Astrocyte of the spinal cord (primary cell): ENCODE measurements at regions not wholly inside any gene's neighbourhood (a gene's known extent, or its start where the extent isn't known, plus 50 kb on each side); places are given as distances from the start of the nearest gene placed in this dataset.
"Not testable (repeated sequence)": the region's sequence is repeated elsewhere in the genome, so short reads cannot be mapped to it uniquely, and the experiment has no call there.

Experiments used
- DNase-seq: peaks from one replicate; pipeline ENCODE4 v3.0.0; 2011; ENCODE audit warnings: low read depth, low spot score
- H3K4me3 ChIP-seq: 2 replicates; pipeline ENCODE4 v1.5.1; 2011; ENCODE audit warnings: low read depth, mild to moderate bottlenecking, low read length, moderate library complexity
- in situ Hi-C: cut with HindIII; loops from 2 replicates; pipeline ENCODE4 v1.10.0; 2017; ENCODE audit warnings: low sequenced_read_pairs

DNA sequence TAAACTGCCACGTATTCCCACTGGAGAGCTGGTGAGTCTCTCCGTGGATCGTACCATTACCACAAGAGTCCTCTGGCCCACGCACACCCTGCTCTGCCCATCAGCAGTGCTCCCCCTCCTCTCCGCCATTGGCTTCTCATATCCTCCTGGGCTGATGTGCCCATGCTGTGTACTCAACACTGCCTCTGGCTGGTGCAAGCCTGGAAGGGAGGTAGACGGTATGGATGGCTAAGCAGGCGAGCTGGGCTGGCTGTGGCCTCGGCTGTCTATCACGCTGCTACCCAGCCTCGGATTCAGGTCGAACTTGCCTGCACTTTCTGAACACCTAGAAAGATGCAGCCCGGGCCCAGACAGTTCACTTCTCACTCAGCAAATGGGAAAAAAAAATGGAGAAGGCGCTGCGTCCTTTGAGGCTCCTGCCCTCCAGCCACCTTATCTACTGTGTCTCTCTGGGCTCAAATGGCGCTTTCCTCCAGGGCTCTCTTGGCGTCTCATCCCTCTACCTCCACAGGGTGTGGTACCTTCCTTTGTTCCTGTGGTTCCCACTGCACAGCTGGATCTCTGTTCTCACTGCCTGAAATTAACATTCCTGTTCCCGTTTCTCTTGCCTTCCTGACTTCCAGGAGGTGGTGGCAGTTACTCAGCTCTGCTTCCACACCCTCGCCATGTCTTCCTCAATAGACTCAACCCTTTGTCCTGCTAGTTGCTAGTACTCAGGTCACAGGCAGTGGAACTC lies 262.3 kb upstream of the PLGLB1 start:
- in situ Hi-C loops, DNase-seq, H3K4me3 ChIP-seq: not testable (repeated sequence)

GRCh38 chr2:87284471-87284772 lies 262.8 kb upstream of the PLGLB1 start:
- DNase-seq, in situ Hi-C loops, H3K4me3 ChIP-seq: not testable (repeated sequence)

DNA sequence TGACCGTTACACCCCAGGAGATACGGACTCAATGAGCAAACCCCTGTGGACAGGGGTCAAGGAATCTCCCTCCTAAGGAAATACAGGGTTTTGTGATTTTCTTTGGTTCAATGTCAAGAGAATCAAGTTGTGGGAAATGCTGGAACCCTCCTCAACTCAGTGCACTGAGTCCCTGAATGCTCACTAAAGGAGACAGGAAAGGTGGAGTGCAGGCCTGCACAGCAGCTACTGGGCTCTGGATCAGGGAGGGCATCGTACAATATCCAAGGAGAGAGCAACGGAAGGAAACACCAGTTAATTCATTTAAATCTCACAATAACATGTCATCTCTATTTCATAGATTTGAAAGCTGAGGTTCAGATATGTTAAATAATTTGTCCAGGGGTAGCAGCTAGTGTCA lies 263.5 kb upstream of the PLGLB1 start:
- in situ Hi-C loops, H3K4me3 ChIP-seq, DNase-seq: not testable (repeated sequence)

- in situ Hi-C loops, H3K4me3 ChIP-seq, DNase-seq: not testable (repeated sequence)
Observed at GRCh38 chr2:87290566-87291307, 269.1 kb upstream of the PLGLB1 start.

DNA sequence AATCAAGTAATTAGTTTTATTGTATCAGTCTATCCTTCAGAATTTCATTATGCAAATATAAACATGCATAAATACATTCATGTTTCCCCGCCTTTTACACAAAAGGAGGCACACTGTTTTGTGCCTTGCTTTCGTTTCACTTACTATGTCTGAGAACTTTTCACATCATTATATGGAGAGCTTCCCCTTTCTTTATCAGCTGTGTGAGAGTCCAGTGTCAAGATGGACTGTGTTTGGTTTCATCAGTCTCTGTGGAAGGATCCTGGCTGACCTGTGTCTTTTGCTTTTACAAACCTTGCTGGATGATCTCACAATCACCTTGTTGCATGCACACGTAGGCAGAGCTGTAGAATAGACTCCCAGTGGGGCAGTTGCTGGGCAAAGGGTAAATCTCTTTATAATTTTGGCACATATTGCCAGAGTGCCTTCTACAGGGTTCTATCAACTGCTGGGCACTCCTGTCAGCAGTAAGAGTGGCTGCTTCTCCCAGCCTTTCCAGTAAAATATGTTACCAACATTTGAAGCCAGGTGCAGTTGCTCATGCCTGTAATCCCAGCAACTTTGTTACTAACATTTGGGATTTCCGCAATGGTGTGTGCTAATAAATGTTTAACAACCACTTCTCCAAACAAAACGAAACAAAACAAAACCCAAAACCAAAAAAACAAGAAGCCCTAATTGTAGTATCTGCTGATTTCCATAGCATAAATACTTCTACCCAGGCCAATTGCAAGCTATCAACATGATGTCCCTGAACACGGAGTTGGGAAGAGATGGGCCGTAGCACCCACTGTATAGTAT lies 270.0 kb upstream of the PLGLB1 start:
- DNase-seq, H3K4me3 ChIP-seq, in situ Hi-C loops: not testable (repeated sequence)

GRCh38 chr2:87293931-87294594 lies 272.4 kb upstream of the PLGLB1 start:
- H3K4me3 ChIP-seq, DNase-seq, in situ Hi-C loops: not testable (repeated sequence)

GRCh38 chr2:87295135-87295534 lies 273.5 kb upstream of the PLGLB1 start:
- DNase-seq, in situ Hi-C loops, H3K4me3 ChIP-seq: not testable (repeated sequence)

- in situ Hi-C loops, H3K4me3 ChIP-seq: not testable (repeated sequence)
Observed at GRCh38 chr2:87301349-87301748, 279.7 kb upstream of the PLGLB1 start.

DNA sequence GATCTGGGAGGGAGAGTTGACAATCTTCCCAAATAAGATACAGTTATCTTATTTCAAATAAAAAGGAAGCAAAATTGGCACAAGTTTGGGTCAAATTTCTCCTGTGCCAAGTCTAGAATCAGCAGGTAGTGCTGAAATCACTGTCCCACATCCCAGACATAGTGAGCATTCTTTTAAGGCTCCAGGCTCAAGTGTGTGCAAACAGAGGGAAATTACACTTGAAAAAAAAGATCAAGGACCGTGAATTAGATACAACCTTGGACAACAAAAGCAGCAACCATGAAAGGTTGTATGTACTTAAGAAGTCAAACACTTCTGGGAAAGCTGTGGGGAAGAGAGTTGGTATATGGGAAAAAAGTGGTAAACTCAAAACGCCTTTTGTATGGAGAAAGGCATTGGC lies 280.2 kb upstream of the PLGLB1 start:
- in situ Hi-C loops, DNase-seq: not testable (repeated sequence)

More at GRCh38 chr2:87301349-87301748, 279.7 kb upstream of the PLGLB1 start:
- not testable (repeated sequence) for DNase-seq

DNA sequence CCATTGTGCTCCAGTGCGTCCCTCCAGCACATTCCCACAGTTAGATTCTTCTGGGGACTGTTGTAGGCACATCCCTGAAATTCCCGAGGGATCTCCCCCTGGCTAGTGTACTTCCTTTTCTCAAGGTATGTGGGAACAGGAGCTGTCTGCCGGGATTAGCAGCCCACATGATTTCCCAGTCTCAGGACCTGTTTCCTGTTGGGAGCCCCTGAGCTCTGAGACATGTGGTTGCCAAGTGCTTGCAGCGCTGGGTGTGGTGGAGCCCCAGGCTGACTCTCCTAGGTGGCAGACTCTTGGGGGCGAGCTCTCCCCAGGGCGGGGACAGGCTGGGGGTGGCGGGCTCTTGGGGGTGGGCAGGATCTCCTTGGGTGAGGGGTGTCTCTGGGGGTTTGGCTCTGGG lies 287.0 kb upstream of the PLGLB1 start:
- DNase-seq, H3K4me3 ChIP-seq, in situ Hi-C loops: not testable (repeated sequence)

More for the DNA sequence above, 280.2 kb upstream of the PLGLB1 start:
- not testable (repeated sequence) for H3K4me3 ChIP-seq

GRCh38 chr2:87309785-87310184 lies 288.1 kb upstream of the PLGLB1 start:
- H3K4me3 ChIP-seq, in situ Hi-C loops, DNase-seq: not testable (repeated sequence)

DNA sequence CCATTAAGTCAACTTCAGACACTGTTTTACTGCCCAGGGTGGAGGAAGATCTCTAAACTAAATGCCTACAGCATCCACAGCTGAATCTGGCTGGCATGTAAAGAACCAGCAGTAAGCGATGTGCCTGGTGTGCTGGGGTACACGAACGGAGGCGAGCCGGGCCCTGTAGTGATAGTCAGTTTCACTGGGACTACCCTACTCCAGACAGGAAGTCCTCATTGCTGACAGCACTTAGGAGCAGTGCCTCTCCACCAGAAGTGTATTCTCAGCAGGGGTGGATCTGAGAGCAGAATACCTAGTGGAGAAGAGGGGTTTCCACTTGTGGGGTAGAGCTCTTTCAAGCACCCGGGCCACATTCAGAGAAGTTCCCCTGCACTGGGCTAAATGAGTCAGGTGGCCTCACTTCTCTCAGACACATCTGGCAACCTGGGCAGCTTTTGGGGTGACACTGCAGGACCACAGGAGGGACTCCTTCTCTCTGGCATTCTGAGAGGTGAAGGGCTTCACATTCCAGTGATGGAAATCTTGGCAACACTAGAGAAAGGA lies 290.3 kb upstream of the PLGLB1 start:
- H3K4me3 ChIP-seq, DNase-seq, in situ Hi-C loops: not testable (repeated sequence)

- DNase-seq, in situ Hi-C loops: not testable (repeated sequence)
Observed at GRCh38 chr2:87314622-87315021, 293.0 kb upstream of the PLGLB1 start.

DNA sequence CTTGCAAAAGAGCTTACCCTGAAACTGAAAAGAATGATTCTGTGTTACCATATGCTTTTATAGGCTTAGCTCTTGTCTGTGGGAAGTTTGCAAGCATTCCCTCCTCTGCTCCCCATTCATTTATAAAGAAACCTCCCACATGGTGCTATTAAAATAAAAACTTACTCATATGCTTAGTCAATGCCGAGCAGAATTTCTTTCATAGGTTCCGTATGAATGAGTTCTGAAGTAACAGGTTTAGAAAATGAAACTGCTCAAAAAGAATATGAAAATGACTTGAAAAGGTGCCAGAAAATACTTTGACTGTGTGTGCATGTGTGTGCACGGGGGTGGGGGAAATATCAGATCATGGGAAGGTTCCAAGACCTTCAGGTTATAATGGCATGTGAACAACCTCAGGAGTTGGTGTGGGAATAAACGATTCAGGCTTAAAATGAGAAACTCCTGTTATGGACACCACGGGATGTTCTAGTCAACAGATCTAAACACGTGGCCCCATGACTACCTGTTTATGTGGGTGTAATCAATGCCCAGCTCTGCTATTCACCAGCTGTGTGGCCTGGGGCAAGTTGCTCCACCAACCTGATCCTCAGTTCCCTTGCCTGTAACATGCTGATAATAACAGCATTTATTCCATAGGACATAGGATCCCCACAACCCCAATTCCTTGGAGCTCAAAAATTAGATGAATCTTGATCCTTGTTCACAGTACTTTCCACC lies 293.7 kb upstream of the PLGLB1 start:
- DNase-seq: not testable (repeated sequence)

More at GRCh38 chr2:87314622-87315021, 293.0 kb upstream of the PLGLB1 start:
- H3K4me3 ChIP-seq: not testable (repeated sequence)

GRCh38 chr2:87317193-87317592 lies 295.5 kb upstream of the PLGLB1 start:
- H3K4me3 ChIP-seq, in situ Hi-C loops: not testable (repeated sequence)
- peak; percentile 13 for DNase-seq

More for the DNA sequence above, 293.7 kb upstream of the PLGLB1 start:
- in situ Hi-C loops, H3K4me3 ChIP-seq: not testable (repeated sequence)

GRCh38 chr2:87318814-87319491 lies 297.3 kb upstream of the PLGLB1 start:
- peak; percentile 67 for DNase-seq
- H3K4me3 ChIP-seq, in situ Hi-C loops: not testable (repeated sequence)
